Neural cell (in vitro differentiated cells): ENCODE measurements at regions not wholly inside any gene's neighbourhood (a gene's known extent, or its start where the extent isn't known, plus 50 kb on each side); places are given as distances from the start of the nearest gene placed in this dataset.

Source experiments
- H2AFZ ChIP-seq: fragments of 200-600, 300-800 bp; sonication (generic), shearing (Covaris generic); 2 replicates; pipeline ENCODE4 v1.6.0; 2014; ENCODE audit warnings: low read depth, mild to moderate bottlenecking, antibody characterized with exemption, low read length, moderate library complexity
- H3F3A ChIP-seq: fragments of 200-600 bp; shearing (Covaris generic); 2 replicates; pipeline ENCODE4 v1.6.1; 2016; ENCODE audit warnings: mild to moderate bottlenecking, moderate library complexity, mixed read lengths, antibody characterized with exemption, low read length; ENCODE audit not compliant: insufficient read depth, poor library complexity, severe bottlenecking
- H3K27ac ChIP-seq: fragments of 200-600, 300-800 bp; sonication (generic), shearing (Covaris generic); 2 replicates; pipeline ENCODE4 v1.5.1; 2014; ENCODE audit warnings: mild to moderate bottlenecking, low read length, moderate library complexity
- H3K27me3 ChIP-seq: fragments of 300-800, 200-600 bp; sonication (generic), shearing (Covaris generic); 2 replicates; pipeline ENCODE4 v1.6.0; 2014; ENCODE audit warnings: mild to moderate bottlenecking, low read depth, low read length, moderate library complexity; ENCODE audit not compliant: insufficient read depth
- H3K36me3 ChIP-seq: fragments of 300-800, 200-600 bp; sonication (generic), shearing (Covaris generic); 2 replicates; pipeline ENCODE4 v1.5.1; 2014; ENCODE audit warnings: mild to moderate bottlenecking, antibody characterized with exemption, low read length, moderate library complexity; ENCODE audit not compliant: insufficient read depth
- H3K4me2 ChIP-seq: fragments of 300-800, 200-600 bp; sonication (generic), shearing (Covaris generic); 2 replicates; pipeline ENCODE4 v1.6.0; 2014; ENCODE audit warnings: mild to moderate bottlenecking, low read length
- H3K4me3 ChIP-seq: fragments of 300-800, 200-600 bp; sonication (generic), shearing (Covaris generic); 2 replicates; pipeline ENCODE4 v1.5.1; 2014; ENCODE audit warnings: mild to moderate bottlenecking, low read length, moderate library complexity
- H3K79me2 ChIP-seq: fragments of 200-600 bp; shearing (Covaris generic); replicated peaks from 2 replicates; pipeline ENCODE4 v1.6.0; 2014; ENCODE audit warnings: mild to moderate bottlenecking, low read length, moderate library complexity; ENCODE audit not compliant: insufficient read depth
- H3K9ac ChIP-seq: fragments of 300-800, 200-600 bp; sonication (generic), shearing (Covaris generic); 2 replicates; pipeline ENCODE4 v1.6.1; 2016; ENCODE audit warnings: mild to moderate bottlenecking, low read length, mixed read lengths
- H3K9me2 ChIP-seq: fragments of 200-600 bp; shearing (Covaris generic); 2 replicates; pipeline ENCODE4 v1.6.1; 2016; ENCODE audit warnings: mild to moderate bottlenecking, low read length, mixed read lengths; ENCODE audit not compliant: insufficient read depth
- H3K9me3 ChIP-seq: fragments of 200-600, 300-800 bp; sonication (generic), shearing (Covaris generic); 2 replicates; pipeline ENCODE4 v1.6.1; 2016; ENCODE audit warnings: mild to moderate bottlenecking, mixed run types, low read length, moderate library complexity, mixed read lengths
- H4K20me1 ChIP-seq: fragments of 200-600 bp; shearing (Covaris generic); 2 replicates; pipeline ENCODE4 v1.6.1; 2016; ENCODE audit warnings: mild to moderate bottlenecking, mixed run types; ENCODE audit not compliant: insufficient read depth
- CTCF ChIP-seq: fragments of 450-650 bp; IDR thresholded peaks from 2 replicates; pipeline ENCODE4 v1.5.1; 2014; ENCODE audit warnings: antibody characterized with exemption, mild to moderate bottlenecking, moderate library complexity; ENCODE audit not compliant: poor library complexity, severe bottlenecking
- EP300 ChIP-seq: fragments of 450-650 bp; conservative IDR thresholded peaks from 2 replicates; pipeline ENCODE4 v1.6.1; 2014; ENCODE audit warnings: antibody characterized with exemption, mild to moderate bottlenecking, moderate library complexity; ENCODE audit not compliant: poor library complexity, severe bottlenecking
- EZH2 ChIP-seq: fragments of 200-600, 300-800 bp; shearing (Covaris generic), sonication (generic); IDR thresholded peaks from 2 replicates; pipeline ENCODE4 v1.6.1; 2014; ENCODE audit warnings: antibody characterized with exemption, low read length, borderline replicate concordance, mild to moderate bottlenecking; ENCODE audit not compliant: insufficient read depth, poor library complexity, severe bottlenecking
- MXI1 ChIP-seq: fragments of 450-650 bp; conservative IDR thresholded peaks from 2 replicates; pipeline ENCODE4 v1.6.1; 2014; ENCODE audit warnings: antibody characterized with exemption, mild to moderate bottlenecking; ENCODE audit not compliant: poor library complexity, severe bottlenecking
- POLR2AphosphoS5 ChIP-seq: IDR thresholded peaks from 2 replicates; pipeline ENCODE4 v1.6.1; 2012
- RAD21 ChIP-seq: fragments of 450-650 bp; conservative IDR thresholded peaks from 2 replicates; pipeline ENCODE4 v1.6.1; 2014; ENCODE audit warnings: antibody characterized with exemption, mild to moderate bottlenecking, moderate library complexity
- REST ChIP-seq: IDR thresholded peaks from 2 replicates; pipeline ENCODE4 v1.6.1; 2012; ENCODE audit warnings: borderline replicate concordance
- SMC3 ChIP-seq: fragments of 450-650 bp; conservative IDR thresholded peaks from 2 replicates; pipeline ENCODE4 v1.6.1; 2014; ENCODE audit warnings: antibody characterized with exemption, mild to moderate bottlenecking, moderate library complexity; ENCODE audit not compliant: poor library complexity
- TAF1 ChIP-seq: IDR thresholded peaks from 2 replicates; pipeline ENCODE4 v1.6.1; 2012; ENCODE audit warnings: low read depth

- Histone ChIP-seq H2AFZ (no peak overlapping the region), H4K20me1 (no peaks in the 10 kb centered on the region), H3K79me2 (no peaks in the 10 kb centered on the region), H3K27ac (no peak overlapping the region), H3K36me3 (no peaks in the 10 kb centered on the region), H3K27me3 (no peaks in the 10 kb centered on the region), H3K9ac (no peak overlapping the region), H3F3A (no peaks in the 10 kb centered on the region), H3K9me3 (no peaks in the 10 kb centered on the region), H3K4me2 (no peak overlapping the region), H3K9me2 (no peaks in the 10 kb centered on the region), H3K4me3 (no peak overlapping the region)
- TF ChIP-seq EZH2 (no peak), CTCF (no peak), TAF1 (no peak), EP300 (no peak), SMC3 (no peak), REST (no peak), MXI1 (no peak), POLR2AphosphoS5 (no peak), RAD21 (no peak)
These were observed 211.3 kb downstream of the BARHL2 start for GRCh38 chr1:90505806-90506205.

GRCh38 chr1:90504509-90504908 is 212.6 kb downstream of the BARHL2 start:
- TF ChIP-seq REST (no peak), CTCF (no peak), EZH2 (no peak), POLR2AphosphoS5 (no peak), EP300 (no peak), RAD21 (no peak), SMC3 (no peak), MXI1 (no peak), TAF1 (no peak)
- Histone ChIP-seq H3K36me3 (no peaks in the 10 kb centered on the region), H3K27me3 (no peaks in the 10 kb centered on the region), H3K9ac (no peak overlapping the region), H3K9me3 (no peaks in the 10 kb centered on the region), H3K4me3 (no peak overlapping the region), H3K9me2 (no peaks in the 10 kb centered on the region), H2AFZ (no peak overlapping the region), H3F3A (no peaks in the 10 kb centered on the region), H4K20me1 (no peaks in the 10 kb centered on the region), H3K4me2 (no peak overlapping the region), H3K79me2 (no peaks in the 10 kb centered on the region), H3K27ac (no peak overlapping the region)
